Fibroblast of lung (primary cell): ENCODE measurements at regions not wholly inside any gene's neighbourhood (a gene's known extent, or its start where the extent isn't known, plus 50 kb on each side); places are given as distances from the start of the nearest gene placed in this dataset.

ENCODE experiments used
- DNase-seq, 2 donors: peaks; one replicate each; pipeline versions ENCODE4 v3.0.0 to v3.0.0-alpha.2; 2010; ENCODE audit warnings: low read depth in 2 of 2
- H2AFZ ChIP-seq: 2 replicates; pipeline ENCODE4 v1.5.1; 2012; ENCODE audit warnings: low read length, control low read depth, inconsistent platforms
- H3K27ac ChIP-seq: 2 replicates; pipeline ENCODE4 v1.5.1; 2011; ENCODE audit warnings: low read length, control low read depth; ENCODE audit not compliant: insufficient read depth
- H3K27me3 ChIP-seq: 2 replicates; pipeline ENCODE4 v1.5.1; 2011; ENCODE audit warnings: mild to moderate bottlenecking, low read length; ENCODE audit not compliant: control insufficient read depth, insufficient read depth
- H3K36me3 ChIP-seq: 2 replicates; pipeline ENCODE4 v1.5.1; 2011; ENCODE audit warnings: low read length; ENCODE audit not compliant: control insufficient read depth, insufficient read depth
- H3K4me1 ChIP-seq: 2 replicates; pipeline ENCODE4 v1.5.1; 2011; ENCODE audit warnings: low read length; ENCODE audit not compliant: control insufficient read depth, insufficient read depth; ENCODE audit errors: extremely low read depth
- H3K4me2 ChIP-seq: 2 replicates; pipeline ENCODE4 v1.5.1; 2011; ENCODE audit warnings: low read length, control low read depth; ENCODE audit not compliant: insufficient read depth; ENCODE audit errors: extremely low read depth
- H3K4me3 ChIP-seq, 4 experiments: fragments of 200-600 bp in 1 of 4; sonication (generic) in 1 of 4; replicated peaks in 1 of 4; 2 replicates each; pipeline ENCODE4 v1.5.1; 2011 to 2016; ENCODE audit warnings: low read length in 4 of 4, low read depth in 3 of 4, mild to moderate bottlenecking in 3 of 4, control low read depth in 2 of 4, inconsistent platforms in 1 of 4, mixed read lengths in 1 of 4; ENCODE audit not compliant: insufficient read depth in 1 of 4; ENCODE audit errors: control extremely low read depth in 1 of 4
- H3K79me2 ChIP-seq: 2 replicates; pipeline ENCODE4 v1.5.1; 2012; ENCODE audit warnings: mild to moderate bottlenecking, low read length, inconsistent platforms; ENCODE audit not compliant: control insufficient read depth, insufficient read depth
- H3K9ac ChIP-seq: 2 replicates; pipeline ENCODE4 v1.5.1; 2011; ENCODE audit warnings: mild to moderate bottlenecking, low read length, control low read depth; ENCODE audit not compliant: insufficient read depth
- H3K9me3 ChIP-seq: 2 replicates; pipeline ENCODE4 v1.5.1; 2012; ENCODE audit warnings: low read depth, low read length; ENCODE audit not compliant: control insufficient read depth, insufficient read depth
- H4K20me1 ChIP-seq: 2 replicates; pipeline ENCODE4 v1.5.1; 2011; ENCODE audit warnings: low read length; ENCODE audit not compliant: control insufficient read depth, insufficient read depth; ENCODE audit errors: extremely low read depth
- CTCF ChIP-seq, 2 donors: IDR thresholded peaks in 1 of 2; conservative IDR thresholded peaks in 1 of 2; 1 replicate in 1 of 2; 2 replicates in 1 of 2; pipeline ENCODE4 v1.5.1; 2011 to 2012; ENCODE audit warnings: low read length in 2 of 2, control low read depth in 1 of 2, inconsistent platforms in 1 of 2, low read depth in 1 of 2, mild to moderate bottlenecking in 1 of 2
- EZH2 ChIP-seq: IDR thresholded peaks from 2 replicates; pipeline ENCODE4 v1.5.1; 2012; ENCODE audit warnings: low read length, control low read depth, mild to moderate bottlenecking; ENCODE audit errors: missing control alignments

GRCh38 chr1:96498744-96499340 lies 222.7 kb upstream of the PTBP2 start:
- no peaks in the 10 kb centered on the region for H3K9me3 ChIP-seq
- H3K4me2 ChIP-seq, result no peak overlapping the region
- no peaks in the 10 kb centered on the region for H3K36me3 ChIP-seq
- no peaks in the 10 kb centered on the region for H3K27me3 ChIP-seq
- no peaks in the 10 kb centered on the region for H3K79me2 ChIP-seq
- H3K9ac ChIP-seq, result no peak overlapping the region
- H3K4me1 ChIP-seq, result no peaks in the 10 kb centered on the region
- no peak for TF ChIP-seq EZH2
- TF ChIP-seq CTCF (conservative IDR thresholded peaks at IDR 0.05 in 1 of 2, IDR thresholded peaks at IDR 0.05 in 1 of 2; ENCODE audit: low read depth in 1 of 2, low read length in 2 of 2), result no peak
- DNase-seq, result no peak
- H4K20me1 ChIP-seq, result no peaks in the 10 kb centered on the region
- no peak overlapping the region for H3K27ac ChIP-seq
- no peak overlapping the region for H2AFZ ChIP-seq
- no peak overlapping the region for H3K4me3 ChIP-seq

- H4K20me1 ChIP-seq, result no peaks in the 10 kb centered on the region
- no peak overlapping the region for H2AFZ ChIP-seq
- H3K4me3 ChIP-seq, result no peak overlapping the region
- no peaks in the 10 kb centered on the region for H3K4me1 ChIP-seq
- no peak overlapping the region for H3K27ac ChIP-seq
- TF ChIP-seq CTCF (conservative IDR thresholded peaks at IDR 0.05 in 1 of 2, IDR thresholded peaks at IDR 0.05 in 1 of 2; ENCODE audit: low read depth in 1 of 2, low read length in 2 of 2) (no peak), EZH2 (no peak)
- H3K9ac ChIP-seq, result no peak overlapping the region
- no peaks in the 10 kb centered on the region for H3K27me3 ChIP-seq
- no peaks in the 10 kb centered on the region for H3K79me2 ChIP-seq
- no peaks in the 10 kb centered on the region for H3K9me3 ChIP-seq
- H3K4me2 ChIP-seq, result no peak overlapping the region
- no peak for DNase-seq
- no peaks in the 10 kb centered on the region for H3K36me3 ChIP-seq
Measured at GRCh38 chr1:96508233-96508632, 213.4 kb upstream of the PTBP2 start.

GRCh38 chr1:96509339-96509738 lies 212.2 kb upstream of the PTBP2 start:
- Histone ChIP-seq H3K36me3 (no peaks in the 10 kb centered on the region), H3K4me1 (no peaks in the 10 kb centered on the region), H3K27ac (no peak overlapping the region), H4K20me1 (no peaks in the 10 kb centered on the region), H3K4me2 (no peak overlapping the region), H3K9me3 (no peaks in the 10 kb centered on the region), H3K4me3 (no peak overlapping the region), H3K27me3 (no peaks in the 10 kb centered on the region), H2AFZ (no peak overlapping the region), H3K79me2 (no peaks in the 10 kb centered on the region), H3K9ac (no peak overlapping the region)
- no peak for DNase-seq
- TF ChIP-seq CTCF (conservative IDR thresholded peaks at IDR 0.05 in 1 of 2, IDR thresholded peaks at IDR 0.05 in 1 of 2; ENCODE audit: low read depth in 1 of 2, low read length in 2 of 2) (no peak), EZH2 (no peak)
